Kidney (tissue), 13 donors: ENCODE measurements at regions not wholly inside any gene's neighbourhood (a gene's known extent, or its start where the extent isn't known, plus 50 kb on each side); places are given as distances from the start of the nearest gene placed in this dataset.

Experiments used
- DNase-seq, 5 donors: peaks; one replicate each; pipeline ENCODE4 v3.0.0-alpha.2; 2013 to 2020
- FAIRE-seq: peaks from 2 replicates; lab custom pipeline; 2012; peaks lifted over from hg19 to GRCh38; lab: Jason Lieb, UNC
- H3K27ac ChIP-seq, 2 donors: one replicate each; pipeline ENCODE4 v1.7.0; 2013; ENCODE audit warnings: low read depth in 2 of 2, low read length in 2 of 2, inconsistent platforms in 1 of 2
- H3K27me3 ChIP-seq: one replicate; pipeline ENCODE4 v1.7.1; 2013; ENCODE audit warnings: low read length, inconsistent platforms; ENCODE audit not compliant: control insufficient read depth, insufficient read depth
- H3K36me3 ChIP-seq, 3 donors: one replicate each; pipeline versions ENCODE4 v1.7.0 to v1.7.1; 2013; ENCODE audit warnings: low read length in 3 of 3, control low read depth in 1 of 3, inconsistent platforms in 1 of 3; ENCODE audit not compliant: insufficient read depth in 3 of 3, control insufficient read depth in 2 of 3
- H3K4me1 ChIP-seq, 3 donors: one replicate each; pipeline versions ENCODE4 v1.7.0 to v1.7.1; 2013; ENCODE audit warnings: low read length in 3 of 3, inconsistent platforms in 1 of 3, low read depth in 1 of 3; ENCODE audit not compliant: control insufficient read depth in 2 of 3, insufficient read depth in 2 of 3
- H3K4me3 ChIP-seq, 3 donors: one replicate each; pipeline versions ENCODE4 v1.7.0 to v1.8.1; 2013; ENCODE audit warnings: low read length in 3 of 3, control low read depth in 1 of 3, inconsistent platforms in 1 of 3
- H3K9ac ChIP-seq, 3 donors: one replicate each; pipeline versions ENCODE4 v1.7.0 to v1.7.1; 2013; ENCODE audit warnings: low read length in 3 of 3, control low read depth in 1 of 3, inconsistent platforms in 1 of 3
- H3K9me3 ChIP-seq, 3 donors: one replicate each; pipeline versions ENCODE4 v1.7.0 to v1.7.1; 2013; ENCODE audit warnings: low read length in 3 of 3, control low read depth in 1 of 3, inconsistent platforms in 1 of 3; ENCODE audit not compliant: control insufficient read depth in 2 of 3, insufficient read depth in 1 of 3
- intact Hi-C: fragments of 100-400 bp; cut with DNase I; formaldehyde crosslinking; loops from one replicate; pipeline ENCODE4 v1.11.1; 2022
- TF ChIP-seq, protein P1 (sequence below): IDR thresholded peaks from 3 replicates; pipeline ENCODE4 v1.5.1; 2012; ENCODE audit warnings: mild to moderate bottlenecking, moderate library complexity, borderline replicate concordance; ENCODE audit not compliant: insufficient read depth; ENCODE audit errors: extremely low read depth
- donor health status: control.
- donor health status: control.
- donor health status: control.
- donor health status: control.
- donor health status: control.
- donor health status: DM: yes; HTN: yes; CAD: no.
- donor health status: Normal renal cell carcinoma (clear cell type).

DNA sequence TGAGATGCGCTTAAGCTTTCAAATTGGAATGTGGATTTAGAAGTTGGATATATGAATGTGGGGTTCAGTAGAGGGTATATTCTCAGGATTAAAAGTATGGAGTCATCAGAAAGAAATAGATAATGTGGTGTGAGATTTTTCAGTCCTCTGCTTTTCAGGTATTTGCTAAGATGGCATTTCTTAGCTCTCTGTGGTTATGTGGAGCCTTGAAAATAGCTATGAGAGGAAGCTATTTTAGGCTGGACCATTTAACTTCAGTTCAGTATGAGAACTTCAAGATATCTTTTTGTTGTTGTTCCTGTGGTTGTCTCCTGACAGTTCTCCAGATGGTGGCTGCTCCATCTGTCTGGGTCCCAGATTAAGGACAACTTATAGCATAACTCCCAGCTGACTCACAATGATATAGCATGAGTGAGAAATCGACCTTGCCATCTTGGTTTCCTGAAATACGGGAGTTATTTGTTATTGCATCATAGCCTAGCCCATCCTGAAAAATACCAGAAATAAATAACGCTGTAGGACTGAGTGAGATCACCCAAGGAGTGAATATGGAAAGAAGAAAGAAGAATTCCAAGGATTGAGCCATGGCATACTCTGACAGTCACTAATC lies 461.5 kb downstream of the ANXA1 start:
- Histone ChIP-seq H3K4me1 (no peaks in the 10 kb centered on the region), H3K27me3 (no peaks in the 10 kb centered on the region), H3K36me3 (no peaks in the 10 kb centered on the region), H3K9ac (no peak overlapping the region), H3K27ac (no peak overlapping the region), H3K4me3 (no peak overlapping the region), H3K9me3 (no peaks in the 10 kb centered on the region)
- intact Hi-C loops = no loop called here
- TF ChIP-seq, protein P1, sequence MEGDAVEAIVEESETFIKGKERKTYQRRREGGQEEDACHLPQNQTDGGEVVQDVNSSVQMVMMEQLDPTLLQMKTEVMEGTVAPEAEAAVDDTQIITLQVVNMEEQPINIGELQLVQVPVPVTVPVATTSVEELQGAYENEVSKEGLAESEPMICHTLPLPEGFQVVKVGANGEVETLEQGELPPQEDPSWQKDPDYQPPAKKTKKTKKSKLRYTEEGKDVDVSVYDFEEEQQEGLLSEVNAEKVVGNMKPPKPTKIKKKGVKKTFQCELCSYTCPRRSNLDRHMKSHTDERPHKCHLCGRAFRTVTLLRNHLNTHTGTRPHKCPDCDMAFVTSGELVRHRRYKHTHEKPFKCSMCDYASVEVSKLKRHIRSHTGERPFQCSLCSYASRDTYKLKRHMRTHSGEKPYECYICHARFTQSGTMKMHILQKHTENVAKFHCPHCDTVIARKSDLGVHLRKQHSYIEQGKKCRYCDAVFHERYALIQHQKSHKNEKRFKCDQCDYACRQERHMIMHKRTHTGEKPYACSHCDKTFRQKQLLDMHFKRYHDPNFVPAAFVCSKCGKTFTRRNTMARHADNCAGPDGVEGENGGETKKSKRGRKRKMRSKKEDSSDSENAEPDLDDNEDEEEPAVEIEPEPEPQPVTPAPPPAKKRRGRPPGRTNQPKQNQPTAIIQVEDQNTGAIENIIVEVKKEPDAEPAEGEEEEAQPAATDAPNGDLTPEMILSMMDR = no peak
- no peak for DNase-seq
- FAIRE-seq = no peak

DNA sequence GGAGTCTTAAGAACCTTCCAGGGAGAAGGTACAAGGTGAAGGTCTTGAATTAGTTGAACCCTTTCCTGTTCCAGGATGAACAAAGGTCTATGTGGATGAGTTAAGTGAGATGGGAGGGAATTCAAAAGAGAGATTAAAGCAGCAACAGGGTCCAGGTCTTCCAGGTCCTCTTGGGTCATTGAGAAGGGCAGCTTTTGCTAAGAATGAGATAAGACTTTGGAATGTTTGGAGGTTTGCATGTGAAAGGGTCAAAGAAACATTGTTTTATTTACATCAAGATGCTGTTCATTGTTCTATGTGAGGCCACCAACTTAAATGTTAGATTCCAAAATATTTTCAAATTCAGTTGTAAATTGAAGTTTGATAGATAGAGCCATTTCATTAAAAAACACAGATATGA lies 463.9 kb downstream of the ANXA1 start:
- TF ChIP-seq, protein P1 = no peak
- no peaks in the 10 kb centered on the region for H3K4me1 ChIP-seq
- H3K9ac ChIP-seq = no peak overlapping the region
- no peaks in the 10 kb centered on the region for H3K27me3 ChIP-seq
- FAIRE-seq (no peak), DNase-seq (no peak)
- no peaks in the 10 kb centered on the region for H3K9me3 ChIP-seq
- no peaks in the 10 kb centered on the region for H3K36me3 ChIP-seq
- H3K27ac ChIP-seq = no peak overlapping the region
- intact Hi-C loops = no loop called here
- H3K4me3 ChIP-seq = no peak overlapping the region

DNA sequence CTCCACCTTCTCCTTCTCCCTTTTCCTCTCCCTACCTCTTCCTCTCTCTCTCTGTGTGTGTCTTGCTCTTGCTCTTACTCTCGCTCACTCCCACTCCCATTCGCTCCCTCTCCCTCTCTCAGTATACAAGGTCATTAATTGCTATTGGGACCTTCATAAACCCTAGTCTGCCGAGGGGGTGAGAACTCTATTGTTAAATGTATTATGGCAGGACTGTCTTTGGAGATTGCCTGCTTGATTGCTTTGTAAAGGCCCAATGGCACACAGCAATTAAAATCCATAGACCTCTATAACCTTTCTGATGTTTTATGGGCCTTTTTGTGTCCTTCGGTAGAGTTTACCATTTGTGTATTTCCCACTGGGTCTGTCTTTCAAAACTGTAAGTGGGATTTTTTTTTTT lies 465.9 kb downstream of the ANXA1 start:
- Histone ChIP-seq H3K27me3 (no peaks in the 10 kb centered on the region), H3K36me3 (no peaks in the 10 kb centered on the region), H3K9ac (no peak overlapping the region), H3K4me1 (no peaks in the 10 kb centered on the region), H3K9me3 (no peaks in the 10 kb centered on the region), H3K4me3 (no peak overlapping the region), H3K27ac (no peak overlapping the region)
- TF ChIP-seq, protein P1 = no peak
- no peak for FAIRE-seq
- no peak for DNase-seq
- intact Hi-C loops = no loop called here

DNA sequence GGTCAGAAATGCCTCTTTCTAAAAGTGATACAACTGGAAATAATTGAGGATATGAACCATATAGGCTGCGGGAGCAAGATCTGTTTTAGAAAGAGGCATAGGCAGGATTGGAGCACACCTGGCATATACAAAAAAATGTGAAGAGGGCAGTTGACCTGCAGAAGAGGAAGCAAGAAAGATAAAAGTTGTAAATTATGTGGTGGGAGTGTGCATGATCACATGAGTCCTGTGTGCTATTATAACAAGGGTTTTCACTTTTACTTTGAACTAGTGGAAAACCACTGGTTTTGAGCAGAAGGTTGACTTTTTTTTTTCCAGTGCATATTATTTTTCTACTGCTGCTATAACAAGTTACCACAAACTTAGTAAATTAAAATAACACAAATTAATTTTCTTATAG lies 489.3 kb downstream of the ANXA1 start:
- Histone ChIP-seq H3K4me1 (no peaks in the 10 kb centered on the region), H3K4me3 (no peak overlapping the region), H3K27ac (no peak overlapping the region), H3K27me3 (no peaks in the 10 kb centered on the region), H3K9ac (no peak overlapping the region), H3K36me3 (no peaks in the 10 kb centered on the region), H3K9me3 (no peaks in the 10 kb centered on the region)
- TF ChIP-seq, protein P1 = no peak
- FAIRE-seq = no peak
- intact Hi-C loops = no loop called here
- no peak for DNase-seq
